ENCODE measurements at regions not wholly inside any gene's neighbourhood (a gene's known extent, or its start where the extent isn't known, plus 50 kb on each side); places are given as distances from the start of the nearest gene placed in this dataset.

DNA sequence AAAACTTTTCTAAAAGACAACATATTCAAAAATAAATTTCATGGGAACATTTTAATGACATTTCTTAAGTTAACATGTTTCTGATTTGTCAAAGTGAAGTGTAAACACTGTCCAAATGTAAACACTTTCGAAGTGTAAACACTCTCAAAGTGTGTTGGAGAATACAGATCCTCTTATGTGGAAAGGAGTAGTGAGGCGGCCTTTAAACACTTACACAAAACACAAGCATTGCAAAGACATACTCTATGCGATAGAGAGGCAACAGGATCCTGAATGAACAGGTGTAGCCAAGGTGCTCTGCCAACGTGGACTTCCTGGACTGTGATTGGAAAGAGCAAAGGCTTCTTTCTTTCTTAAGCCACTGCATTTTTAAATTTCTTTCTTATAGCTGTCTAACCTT, 62.7 kb upstream of the PGM2 start:
- Histone ChIP-seq H3K9me3 (ENCODE audit: low read length) (no peaks in the 10 kb centered on the region), H2AFZ (ENCODE audit: low read length) (no peak overlapping the region), H3K27ac (ENCODE audit: low read depth, low read length, poor library complexity, severe bottlenecking) (no peak overlapping the region), H3K27me3 (ENCODE audit: insufficient read depth, low read length) (no peaks in the 10 kb centered on the region), H3K79me2 (ENCODE audit: insufficient read depth, low read length) (no peaks in the 10 kb centered on the region), H3K4me2 (ENCODE audit: low read length) (no peak overlapping the region), H3K36me3 (ENCODE audit: insufficient read depth, low read length) (no peaks in the 10 kb centered on the region), H3K9me2 (ENCODE audit: low read depth, low read length) (no peaks in the 10 kb centered on the region), H4K20me1 (ENCODE audit: insufficient read depth, low read length) (no peaks in the 10 kb centered on the region), H3K4me3 (ENCODE audit: low read depth, low read length, poor library complexity, severe bottlenecking) (no peak overlapping the region), H3K9ac (ENCODE audit: low read length) (no peak overlapping the region), H3K4me1 (ENCODE audit: insufficient read depth, low read length, severe bottlenecking) (peaks cover 5% of the 10 kb centered on the region), H3F3A (ENCODE audit: insufficient read depth, low read length) (no peaks in the 10 kb centered on the region)
- TF ChIP-seq EZH2 (IDR thresholded peaks at IDR 0.05; ENCODE audit: borderline replicate concordance, low read length), result no peak
- TF ChIP-seq, protein P1, sequence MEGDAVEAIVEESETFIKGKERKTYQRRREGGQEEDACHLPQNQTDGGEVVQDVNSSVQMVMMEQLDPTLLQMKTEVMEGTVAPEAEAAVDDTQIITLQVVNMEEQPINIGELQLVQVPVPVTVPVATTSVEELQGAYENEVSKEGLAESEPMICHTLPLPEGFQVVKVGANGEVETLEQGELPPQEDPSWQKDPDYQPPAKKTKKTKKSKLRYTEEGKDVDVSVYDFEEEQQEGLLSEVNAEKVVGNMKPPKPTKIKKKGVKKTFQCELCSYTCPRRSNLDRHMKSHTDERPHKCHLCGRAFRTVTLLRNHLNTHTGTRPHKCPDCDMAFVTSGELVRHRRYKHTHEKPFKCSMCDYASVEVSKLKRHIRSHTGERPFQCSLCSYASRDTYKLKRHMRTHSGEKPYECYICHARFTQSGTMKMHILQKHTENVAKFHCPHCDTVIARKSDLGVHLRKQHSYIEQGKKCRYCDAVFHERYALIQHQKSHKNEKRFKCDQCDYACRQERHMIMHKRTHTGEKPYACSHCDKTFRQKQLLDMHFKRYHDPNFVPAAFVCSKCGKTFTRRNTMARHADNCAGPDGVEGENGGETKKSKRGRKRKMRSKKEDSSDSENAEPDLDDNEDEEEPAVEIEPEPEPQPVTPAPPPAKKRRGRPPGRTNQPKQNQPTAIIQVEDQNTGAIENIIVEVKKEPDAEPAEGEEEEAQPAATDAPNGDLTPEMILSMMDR (IDR thresholded peaks at IDR 0.05; ENCODE audit: low read length), result no peak

DNA sequence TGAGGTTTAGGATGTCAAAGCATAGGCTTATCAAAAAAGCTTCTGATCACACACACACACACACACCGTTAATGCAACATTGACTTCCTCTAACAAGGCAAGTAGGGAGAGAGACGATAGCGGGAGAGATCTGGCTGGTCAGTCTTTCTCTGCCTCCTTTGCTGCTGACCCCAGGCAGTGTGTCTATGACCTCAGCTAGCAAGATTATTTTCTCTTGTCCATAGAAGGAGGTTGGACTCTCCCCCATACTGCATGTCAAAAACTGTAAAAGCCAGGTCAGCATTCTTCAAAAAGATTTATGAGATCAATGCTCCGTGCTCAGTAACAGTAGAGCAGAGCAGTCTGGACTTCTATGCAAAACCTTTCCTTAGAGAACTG, 63.5 kb upstream of the PGM2 start:
- no peaks in the 10 kb centered on the region for H3F3A ChIP-seq (ENCODE audit: insufficient read depth, low read length)
- no peak for TF ChIP-seq EZH2 (IDR thresholded peaks at IDR 0.05; ENCODE audit: borderline replicate concordance, low read length)
- TF ChIP-seq, protein P1 (IDR thresholded peaks at IDR 0.05; ENCODE audit: low read length), result no peak
- no peaks in the 10 kb centered on the region for H3K9me3 ChIP-seq (ENCODE audit: low read length)
- H3K4me2 ChIP-seq (ENCODE audit: low read length), result 0 out of 2 replicates have a peak overlapping the region, but pooled peaks have one; percentile 16
- no peak overlapping the region for H2AFZ ChIP-seq (ENCODE audit: low read length)
- H3K9ac ChIP-seq (ENCODE audit: low read length), result no peak overlapping the region
- no peak overlapping the region for H3K27ac ChIP-seq (ENCODE audit: low read depth, low read length, poor library complexity, severe bottlenecking)
- no peaks in the 10 kb centered on the region for H3K36me3 ChIP-seq (ENCODE audit: insufficient read depth, low read length)
- H3K4me1 ChIP-seq (ENCODE audit: insufficient read depth, low read length, severe bottlenecking), result peaks cover 5% of the 10 kb centered on the region
- no peaks in the 10 kb centered on the region for H3K27me3 ChIP-seq (ENCODE audit: insufficient read depth, low read length)
- H3K79me2 ChIP-seq (ENCODE audit: insufficient read depth, low read length), result no peaks in the 10 kb centered on the region
- no peak overlapping the region for H3K4me3 ChIP-seq (ENCODE audit: low read depth, low read length, poor library complexity, severe bottlenecking)
- no peaks in the 10 kb centered on the region for H3K9me2 ChIP-seq (ENCODE audit: low read depth, low read length)
- no peaks in the 10 kb centered on the region for H4K20me1 ChIP-seq (ENCODE audit: insufficient read depth, low read length)

DNA sequence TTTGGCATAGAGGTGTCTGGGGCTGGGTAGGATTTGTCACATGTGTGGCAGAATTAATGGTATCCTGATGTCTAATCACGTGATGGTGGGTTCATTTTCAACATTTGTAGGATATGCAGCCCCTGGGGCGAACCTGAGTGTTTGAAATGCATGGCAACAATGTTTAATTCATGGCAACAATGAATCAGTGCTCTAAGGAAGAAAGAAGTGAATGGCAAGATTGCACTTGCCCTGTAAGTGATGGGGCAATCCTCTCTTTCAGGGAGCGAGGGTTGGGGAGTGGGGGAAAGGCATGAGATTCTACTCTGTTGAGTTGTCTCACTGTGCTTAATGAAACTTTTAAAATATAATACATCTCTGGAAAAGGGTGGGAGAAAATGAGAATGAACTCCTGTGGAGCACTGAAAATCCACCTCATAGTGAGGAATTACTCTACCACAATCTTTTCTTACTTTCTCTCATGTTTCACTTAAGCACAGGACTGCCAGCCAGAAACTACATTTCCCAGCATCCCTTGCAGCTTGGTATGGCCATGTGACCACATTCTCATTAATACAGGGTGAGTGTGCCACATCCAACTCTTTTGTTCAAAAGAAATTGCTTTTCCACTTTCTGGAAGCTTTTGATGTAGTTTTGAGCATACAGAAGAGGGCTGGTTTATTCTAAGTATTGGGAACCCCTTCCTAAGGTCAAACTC, 64.0 kb upstream of the PGM2 start:
- H3K36me3 ChIP-seq (ENCODE audit: insufficient read depth, low read length), result no peaks in the 10 kb centered on the region
- H4K20me1 ChIP-seq (ENCODE audit: insufficient read depth, low read length), result no peaks in the 10 kb centered on the region
- TF ChIP-seq, protein P1 (IDR thresholded peaks at IDR 0.05; ENCODE audit: low read length), result no peak
- TF ChIP-seq EZH2 (IDR thresholded peaks at IDR 0.05; ENCODE audit: borderline replicate concordance, low read length), result no peak
- no peaks in the 10 kb centered on the region for H3F3A ChIP-seq (ENCODE audit: insufficient read depth, low read length)
- H3K9me2 ChIP-seq (ENCODE audit: low read depth, low read length), result no peaks in the 10 kb centered on the region
- H3K79me2 ChIP-seq (ENCODE audit: insufficient read depth, low read length), result no peaks in the 10 kb centered on the region
- H3K9ac ChIP-seq (ENCODE audit: low read length), result no peak overlapping the region
- H2AFZ ChIP-seq (ENCODE audit: low read length), result no peak overlapping the region
- H3K4me3 ChIP-seq (ENCODE audit: low read depth, low read length, poor library complexity, severe bottlenecking), result no peak overlapping the region
- no peaks in the 10 kb centered on the region for H3K27me3 ChIP-seq (ENCODE audit: insufficient read depth, low read length)
- 0 out of 2 replicates have a peak overlapping the region, but pooled peaks have one; percentile 16 for H3K4me2 ChIP-seq (ENCODE audit: low read length)
- no peaks in the 10 kb centered on the region for H3K9me3 ChIP-seq (ENCODE audit: low read length)
- H3K27ac ChIP-seq (ENCODE audit: low read depth, low read length, poor library complexity, severe bottlenecking), result no peak overlapping the region
- H3K4me1 ChIP-seq (ENCODE audit: insufficient read depth, low read length, severe bottlenecking), result peaks cover 3% of the 10 kb centered on the region
